Adrenal gland (tissue), 5 donors: ENCODE measurements at regions not wholly inside any gene's neighbourhood (a gene's known extent, or its start where the extent isn't known, plus 50 kb on each side); places are given as distances from the start of the nearest gene placed in this dataset.

Source experiments
- POLR2A ChIP-seq, 2 donors: fragments of 450-650 bp; IDR thresholded peaks; one replicate each; pipeline ENCODE4 v1.6.1; 2017; ENCODE audit warnings: antibody characterized with exemption in 2 of 2, mild to moderate bottlenecking in 2 of 2, moderate library complexity in 1 of 2
- TF ChIP-seq, protein P1 (sequence below), 6 experiments: fragments of 450-650 bp in 4 of 6; fragments of 200-600 bp in 2 of 6; sonication (generic) in 1 of 6; IDR thresholded peaks; 1 replicate in 5 of 6; 2 replicates in 1 of 6; pipeline versions ENCODE4 v1.5.1 to v1.8.0; 2016 to 2021; ENCODE audit warnings: antibody characterized with exemption in 6 of 6, mild to moderate bottlenecking in 2 of 6, moderate library complexity in 1 of 6
- donor health status: DM: no; HTN: no; CAD: no.

DNA sequence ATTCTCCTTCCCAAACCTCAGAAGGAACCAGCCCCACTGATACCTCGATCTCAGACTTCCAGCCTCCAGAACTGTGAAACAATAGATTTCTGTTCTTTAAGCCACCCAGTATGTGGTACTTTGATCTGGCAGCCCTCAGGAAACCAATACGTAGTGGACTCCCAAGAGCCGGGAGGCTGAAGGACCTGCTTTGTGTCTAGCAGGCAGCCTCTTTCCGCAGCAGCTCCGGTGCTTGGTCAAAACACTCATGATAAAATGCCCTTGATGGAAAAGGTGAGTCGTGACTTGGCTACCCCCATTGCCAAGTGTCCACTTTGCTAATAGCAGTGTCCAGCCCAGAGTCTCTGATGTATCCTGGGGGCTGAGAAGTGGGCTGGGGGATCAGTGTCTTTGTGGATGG is 158.8 kb upstream of the TMTC4 start:
- TF ChIP-seq, protein P1, sequence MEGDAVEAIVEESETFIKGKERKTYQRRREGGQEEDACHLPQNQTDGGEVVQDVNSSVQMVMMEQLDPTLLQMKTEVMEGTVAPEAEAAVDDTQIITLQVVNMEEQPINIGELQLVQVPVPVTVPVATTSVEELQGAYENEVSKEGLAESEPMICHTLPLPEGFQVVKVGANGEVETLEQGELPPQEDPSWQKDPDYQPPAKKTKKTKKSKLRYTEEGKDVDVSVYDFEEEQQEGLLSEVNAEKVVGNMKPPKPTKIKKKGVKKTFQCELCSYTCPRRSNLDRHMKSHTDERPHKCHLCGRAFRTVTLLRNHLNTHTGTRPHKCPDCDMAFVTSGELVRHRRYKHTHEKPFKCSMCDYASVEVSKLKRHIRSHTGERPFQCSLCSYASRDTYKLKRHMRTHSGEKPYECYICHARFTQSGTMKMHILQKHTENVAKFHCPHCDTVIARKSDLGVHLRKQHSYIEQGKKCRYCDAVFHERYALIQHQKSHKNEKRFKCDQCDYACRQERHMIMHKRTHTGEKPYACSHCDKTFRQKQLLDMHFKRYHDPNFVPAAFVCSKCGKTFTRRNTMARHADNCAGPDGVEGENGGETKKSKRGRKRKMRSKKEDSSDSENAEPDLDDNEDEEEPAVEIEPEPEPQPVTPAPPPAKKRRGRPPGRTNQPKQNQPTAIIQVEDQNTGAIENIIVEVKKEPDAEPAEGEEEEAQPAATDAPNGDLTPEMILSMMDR (IDR thresholded peaks at IDR 0.05): no peak
- no peak for TF ChIP-seq POLR2A (IDR thresholded peaks at IDR 0.05)
